HFFc6 (cell line): ENCODE measurements at regions not wholly inside any gene's neighbourhood (a gene's known extent, or its start where the extent isn't known, plus 50 kb on each side); places are given as distances from the start of the nearest gene placed in this dataset.

ENCODE experiments used
- DNase-seq: peaks from one replicate; pipeline ENCODE4 v3.0.0-alpha.2; 2018
- H3K27ac Mint-ChIP-seq: 2 replicates; pipeline ENCODE4 v1.8.0; 2020; ENCODE audit warnings: mild to moderate bottlenecking, mixed read lengths
- H3K27me3 Mint-ChIP-seq: 2 replicates; pipeline ENCODE4 v1.8.0; 2021; ENCODE audit warnings: mild to moderate bottlenecking, moderate library complexity, mixed read lengths; ENCODE audit not compliant: insufficient read depth
- H3K36me3 Mint-ChIP-seq: 2 replicates; pipeline ENCODE4 v1.8.0; 2021; ENCODE audit warnings: low read depth, mixed read lengths
- H3K4me1 Mint-ChIP-seq: 2 replicates; pipeline ENCODE4 v1.8.0; 2020; ENCODE audit warnings: low read depth, mixed read lengths
- H3K4me3 Mint-ChIP-seq: 2 replicates; pipeline ENCODE4 v1.8.0; 2020; ENCODE audit warnings: mild to moderate bottlenecking, moderate library complexity, mixed read lengths
- H3K9me3 Mint-ChIP-seq: 2 replicates; pipeline ENCODE4 v1.8.0; 2020; ENCODE audit warnings: mild to moderate bottlenecking, mixed read lengths
- TF ChIP-seq, protein P1 (sequence below): fragments of 200-600 bp; sonication (generic); IDR thresholded peaks from 2 replicates; pipeline ENCODE4 v1.5.0; 2021; ENCODE audit warnings: antibody characterized with exemption, mild to moderate bottlenecking

DNA sequence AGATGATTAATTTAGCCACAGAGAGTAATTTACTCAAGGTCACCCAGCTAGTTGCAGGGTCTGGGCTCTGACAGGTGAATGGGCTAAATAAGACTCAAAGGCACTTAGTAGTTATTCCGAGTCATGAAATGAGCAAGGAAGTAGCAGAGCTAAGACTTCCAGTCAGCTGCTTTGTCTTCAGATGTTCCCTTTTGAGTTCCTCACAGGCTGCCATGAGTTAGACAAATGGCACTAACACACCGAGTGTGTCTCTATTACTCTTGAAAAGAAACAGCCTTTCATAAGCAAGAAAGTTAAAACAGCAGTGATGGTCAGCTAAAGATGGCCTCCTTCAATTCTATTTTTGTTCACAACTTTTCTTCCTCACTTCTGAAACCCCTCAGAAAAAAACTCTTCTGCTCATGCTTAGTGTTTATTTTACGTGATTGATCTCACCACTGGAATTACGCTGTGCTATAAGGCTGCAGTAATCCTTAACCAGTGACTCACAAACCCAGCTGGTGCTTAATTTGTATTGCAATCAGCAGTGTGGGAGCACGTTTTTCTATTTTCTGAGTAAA lies 389.1 kb downstream of the AASDHPPT start:
- no peaks in the 10 kb centered on the region; the same call in 1 of the 2 replicates for H3K27me3 Mint-ChIP-seq
- TF ChIP-seq, protein P1, sequence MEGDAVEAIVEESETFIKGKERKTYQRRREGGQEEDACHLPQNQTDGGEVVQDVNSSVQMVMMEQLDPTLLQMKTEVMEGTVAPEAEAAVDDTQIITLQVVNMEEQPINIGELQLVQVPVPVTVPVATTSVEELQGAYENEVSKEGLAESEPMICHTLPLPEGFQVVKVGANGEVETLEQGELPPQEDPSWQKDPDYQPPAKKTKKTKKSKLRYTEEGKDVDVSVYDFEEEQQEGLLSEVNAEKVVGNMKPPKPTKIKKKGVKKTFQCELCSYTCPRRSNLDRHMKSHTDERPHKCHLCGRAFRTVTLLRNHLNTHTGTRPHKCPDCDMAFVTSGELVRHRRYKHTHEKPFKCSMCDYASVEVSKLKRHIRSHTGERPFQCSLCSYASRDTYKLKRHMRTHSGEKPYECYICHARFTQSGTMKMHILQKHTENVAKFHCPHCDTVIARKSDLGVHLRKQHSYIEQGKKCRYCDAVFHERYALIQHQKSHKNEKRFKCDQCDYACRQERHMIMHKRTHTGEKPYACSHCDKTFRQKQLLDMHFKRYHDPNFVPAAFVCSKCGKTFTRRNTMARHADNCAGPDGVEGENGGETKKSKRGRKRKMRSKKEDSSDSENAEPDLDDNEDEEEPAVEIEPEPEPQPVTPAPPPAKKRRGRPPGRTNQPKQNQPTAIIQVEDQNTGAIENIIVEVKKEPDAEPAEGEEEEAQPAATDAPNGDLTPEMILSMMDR, result no peak
- H3K36me3 Mint-ChIP-seq, result peaks cover 4% of the 10 kb centered on the region; the same call in 1 of the 2 replicates
- peak; percentile 42 for DNase-seq
- no peaks in the 10 kb centered on the region for H3K9me3 Mint-ChIP-seq
- H3K4me3 Mint-ChIP-seq, result peak overlapping the region; percentile 43
- peaks cover 67% of the 10 kb centered on the region for H3K4me1 Mint-ChIP-seq
- H3K27ac Mint-ChIP-seq, result peak overlapping the region; percentile 17; the same call in 1 of the 2 replicates

DNA sequence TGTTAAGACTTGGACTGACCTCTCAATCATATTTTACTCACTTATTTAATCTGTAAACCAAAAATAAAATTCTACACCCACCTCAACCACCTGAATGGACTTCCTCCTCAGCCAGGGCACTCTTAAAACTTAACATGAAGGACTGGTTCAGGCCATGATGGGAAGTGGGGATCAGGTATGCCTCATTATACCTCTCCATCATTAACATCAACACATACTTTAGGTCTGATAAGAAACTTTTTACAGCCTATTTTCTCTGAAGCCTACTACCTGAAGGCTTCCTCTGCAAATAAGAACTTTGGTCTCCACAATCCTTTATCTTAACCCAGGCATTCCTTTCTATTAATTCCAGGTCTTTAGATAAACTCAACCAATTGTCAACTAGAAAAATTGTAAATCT lies 390.0 kb downstream of the AASDHPPT start:
- peaks cover 62% of the 10 kb centered on the region for H3K4me1 Mint-ChIP-seq
- H3K4me3 Mint-ChIP-seq, result no peak overlapping the region
- DNase-seq, result no peak
- TF ChIP-seq, protein P1, result no peak
- H3K27me3 Mint-ChIP-seq, result no peaks in the 10 kb centered on the region; the same call in 1 of the 2 replicates
- peaks cover 4% of the 10 kb centered on the region; the same call in 1 of the 2 replicates for H3K36me3 Mint-ChIP-seq
- no peak overlapping the region for H3K27ac Mint-ChIP-seq
- H3K9me3 Mint-ChIP-seq, result no peaks in the 10 kb centered on the region

DNA sequence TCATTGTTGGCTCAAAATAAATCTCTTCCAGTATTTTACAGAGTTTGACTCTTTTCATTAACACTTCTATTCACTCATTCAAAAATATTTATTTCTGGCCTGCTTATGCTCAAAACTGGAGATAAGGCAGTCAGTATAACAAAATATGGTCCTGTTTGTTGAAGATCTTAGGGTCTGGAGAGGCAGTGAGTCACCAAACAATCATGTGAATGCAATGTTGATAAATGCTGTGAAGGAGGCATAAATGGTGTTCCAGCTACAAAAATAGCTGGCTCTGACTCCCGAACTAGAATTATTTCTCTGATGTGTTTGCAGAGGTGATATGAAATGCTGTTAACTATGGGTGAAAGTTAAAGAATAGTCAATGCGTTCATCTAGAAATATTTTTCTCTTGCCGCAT lies 390.6 kb downstream of the AASDHPPT start:
- TF ChIP-seq, protein P1, result no peak
- Mint-ChIP-seq H3K36me3 (peaks cover 4% of the 10 kb centered on the region; the same call in 1 of the 2 replicates), H3K27me3 (no peaks in the 10 kb centered on the region; the same call in 1 of the 2 replicates), H3K4me1 (peaks cover 62% of the 10 kb centered on the region), H3K4me3 (no peak overlapping the region), H3K9me3 (no peaks in the 10 kb centered on the region), H3K27ac (no peak overlapping the region)
- peak; percentile 24 for DNase-seq

DNA sequence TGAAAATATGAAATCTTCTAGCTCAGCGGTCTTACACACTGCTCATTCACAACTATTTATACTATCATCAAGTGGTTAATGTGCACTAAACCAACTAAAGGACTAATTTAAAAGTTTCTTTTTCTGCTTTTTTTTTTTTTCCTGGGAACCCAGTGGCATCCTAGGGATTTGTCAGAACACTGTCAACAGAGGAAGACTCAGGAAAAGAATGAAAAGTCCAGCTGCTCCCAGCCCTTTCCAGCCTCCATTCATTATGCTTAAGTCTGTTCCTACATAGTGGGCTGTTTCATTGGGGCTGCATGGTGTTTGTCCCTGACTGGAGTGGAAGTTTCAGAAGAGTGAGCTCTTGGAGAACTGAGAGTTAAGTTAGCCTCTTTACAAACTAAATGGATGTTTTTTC lies 391.1 kb downstream of the AASDHPPT start:
- peaks cover 4% of the 10 kb centered on the region; the same call in 1 of the 2 replicates for H3K36me3 Mint-ChIP-seq
- no peak overlapping the region for H3K4me3 Mint-ChIP-seq
- TF ChIP-seq, protein P1, result no peak
- H3K4me1 Mint-ChIP-seq, result peaks cover 62% of the 10 kb centered on the region
- DNase-seq, result no peak
- H3K27me3 Mint-ChIP-seq, result no peaks in the 10 kb centered on the region; the same call in 1 of the 2 replicates
- H3K27ac Mint-ChIP-seq, result peak overlapping the region; percentile 37
- no peaks in the 10 kb centered on the region for H3K9me3 Mint-ChIP-seq

DNA sequence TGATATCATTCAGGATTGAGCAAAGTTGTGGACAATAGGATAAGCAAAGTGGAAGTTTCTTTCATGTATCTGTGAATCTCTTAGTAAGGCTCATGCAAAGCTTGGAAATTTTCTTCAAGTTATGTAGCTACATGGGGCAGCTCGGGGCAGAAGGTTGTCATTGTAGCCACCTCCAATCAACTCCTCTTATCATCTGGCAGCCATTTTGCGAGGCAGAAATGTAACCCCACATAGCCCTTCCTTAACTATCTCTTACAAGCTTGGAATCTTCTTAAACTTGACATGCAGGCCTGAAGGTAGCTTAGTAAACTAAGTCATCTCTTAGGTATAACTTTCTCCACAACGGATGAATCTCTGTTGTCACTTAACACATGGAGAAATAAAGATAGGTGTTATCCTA lies 392.8 kb downstream of the AASDHPPT start:
- Mint-ChIP-seq H3K36me3 (peaks cover 4% of the 10 kb centered on the region; the same call in 1 of the 2 replicates), H3K9me3 (no peaks in the 10 kb centered on the region), H3K27me3 (no peaks in the 10 kb centered on the region), H3K4me1 (peaks cover 54% of the 10 kb centered on the region), H3K4me3 (no peak overlapping the region), H3K27ac (no peak overlapping the region)
- no peak for DNase-seq
- TF ChIP-seq, protein P1, result no peak
